Ovary (tissue), 3 donors: ENCODE measurements at regions not wholly inside any gene's neighbourhood (a gene's known extent, or its start where the extent isn't known, plus 50 kb on each side); places are given as distances from the start of the nearest gene placed in this dataset.

Source experiments
- POLR2A ChIP-seq: fragments of 450-650 bp; IDR thresholded peaks from one replicate; pipeline ENCODE4 v1.6.1; 2017; ENCODE audit warnings: antibody characterized with exemption, mild to moderate bottlenecking, moderate library complexity
- TF ChIP-seq, protein P1 (sequence below), 3 donors: fragments of 450-650 bp in 2 of 3; fragments of 200-600 bp in 1 of 3; IDR thresholded peaks; one replicate each; pipeline versions ENCODE4 v1.5.1 to v1.8.0; 2016 to 2022; ENCODE audit warnings: antibody characterized with exemption in 3 of 3, mild to moderate bottlenecking in 1 of 3
- donor health status: DM: no; HTN: no; CAD: no.

DNA sequence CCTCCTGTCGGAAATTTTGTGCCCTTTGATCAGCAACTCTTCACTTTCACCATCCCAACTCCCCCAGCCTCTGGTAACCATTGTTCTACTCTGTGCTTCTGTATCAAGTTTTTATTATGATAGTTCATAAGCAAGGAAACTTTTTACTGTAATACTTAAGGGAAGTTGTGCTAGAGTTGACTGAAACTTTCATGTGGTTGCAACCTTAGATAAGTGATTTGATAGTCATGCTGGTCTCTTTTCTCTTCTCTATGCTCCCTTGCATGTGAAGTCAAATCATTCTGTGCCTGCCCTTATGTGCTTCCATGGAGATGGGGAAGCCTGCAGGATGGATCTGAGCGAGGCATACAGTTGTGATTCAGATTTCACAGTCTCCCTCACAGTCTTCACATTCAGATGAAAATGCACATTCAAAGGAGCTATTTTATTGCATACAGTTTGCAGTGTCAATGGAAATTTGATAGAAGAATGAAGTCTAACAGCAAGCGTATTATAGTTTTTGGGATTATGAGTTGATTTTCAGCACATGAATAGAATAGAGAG is 1428.3 kb upstream of the TENM3 start:
- TF ChIP-seq, protein P1, sequence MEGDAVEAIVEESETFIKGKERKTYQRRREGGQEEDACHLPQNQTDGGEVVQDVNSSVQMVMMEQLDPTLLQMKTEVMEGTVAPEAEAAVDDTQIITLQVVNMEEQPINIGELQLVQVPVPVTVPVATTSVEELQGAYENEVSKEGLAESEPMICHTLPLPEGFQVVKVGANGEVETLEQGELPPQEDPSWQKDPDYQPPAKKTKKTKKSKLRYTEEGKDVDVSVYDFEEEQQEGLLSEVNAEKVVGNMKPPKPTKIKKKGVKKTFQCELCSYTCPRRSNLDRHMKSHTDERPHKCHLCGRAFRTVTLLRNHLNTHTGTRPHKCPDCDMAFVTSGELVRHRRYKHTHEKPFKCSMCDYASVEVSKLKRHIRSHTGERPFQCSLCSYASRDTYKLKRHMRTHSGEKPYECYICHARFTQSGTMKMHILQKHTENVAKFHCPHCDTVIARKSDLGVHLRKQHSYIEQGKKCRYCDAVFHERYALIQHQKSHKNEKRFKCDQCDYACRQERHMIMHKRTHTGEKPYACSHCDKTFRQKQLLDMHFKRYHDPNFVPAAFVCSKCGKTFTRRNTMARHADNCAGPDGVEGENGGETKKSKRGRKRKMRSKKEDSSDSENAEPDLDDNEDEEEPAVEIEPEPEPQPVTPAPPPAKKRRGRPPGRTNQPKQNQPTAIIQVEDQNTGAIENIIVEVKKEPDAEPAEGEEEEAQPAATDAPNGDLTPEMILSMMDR (IDR thresholded peaks at IDR 0.05), result no peak
- no peak for TF ChIP-seq POLR2A
